ENCODE measurements at regions not wholly inside any gene's neighbourhood (a gene's known extent, or its start where the extent isn't known, plus 50 kb on each side); places are given as distances from the start of the nearest gene placed in this dataset.

DNA sequence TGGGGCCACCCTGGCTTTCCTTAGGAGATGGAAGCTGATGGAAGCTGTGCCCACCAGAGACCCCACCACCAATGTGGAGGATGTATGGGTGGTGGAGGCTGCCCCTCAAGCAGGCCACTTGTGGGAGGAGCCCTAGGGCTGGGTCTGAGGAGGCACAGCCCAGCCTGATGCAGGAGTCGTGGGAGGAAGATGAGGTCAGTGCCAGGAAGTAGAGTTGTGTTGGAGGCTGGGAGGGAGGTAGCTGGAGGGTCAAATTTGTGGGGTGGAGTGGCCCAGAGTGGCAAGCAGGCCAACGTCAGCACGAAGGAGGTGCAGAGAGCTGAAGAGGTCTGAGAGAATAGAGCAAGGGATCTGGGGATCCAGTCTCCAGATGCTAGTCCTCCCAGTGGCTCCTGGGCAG lies 119.0 kb upstream of the USP24 start:
- TF ChIP-seq, protein P1, sequence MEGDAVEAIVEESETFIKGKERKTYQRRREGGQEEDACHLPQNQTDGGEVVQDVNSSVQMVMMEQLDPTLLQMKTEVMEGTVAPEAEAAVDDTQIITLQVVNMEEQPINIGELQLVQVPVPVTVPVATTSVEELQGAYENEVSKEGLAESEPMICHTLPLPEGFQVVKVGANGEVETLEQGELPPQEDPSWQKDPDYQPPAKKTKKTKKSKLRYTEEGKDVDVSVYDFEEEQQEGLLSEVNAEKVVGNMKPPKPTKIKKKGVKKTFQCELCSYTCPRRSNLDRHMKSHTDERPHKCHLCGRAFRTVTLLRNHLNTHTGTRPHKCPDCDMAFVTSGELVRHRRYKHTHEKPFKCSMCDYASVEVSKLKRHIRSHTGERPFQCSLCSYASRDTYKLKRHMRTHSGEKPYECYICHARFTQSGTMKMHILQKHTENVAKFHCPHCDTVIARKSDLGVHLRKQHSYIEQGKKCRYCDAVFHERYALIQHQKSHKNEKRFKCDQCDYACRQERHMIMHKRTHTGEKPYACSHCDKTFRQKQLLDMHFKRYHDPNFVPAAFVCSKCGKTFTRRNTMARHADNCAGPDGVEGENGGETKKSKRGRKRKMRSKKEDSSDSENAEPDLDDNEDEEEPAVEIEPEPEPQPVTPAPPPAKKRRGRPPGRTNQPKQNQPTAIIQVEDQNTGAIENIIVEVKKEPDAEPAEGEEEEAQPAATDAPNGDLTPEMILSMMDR (IDR thresholded peaks at IDR 0.05; ENCODE audit: extremely low read depth, insufficient read depth, missing control alignments), result no peak
- DNase-seq (ENCODE audit: low spot score), result no peak
- in situ Hi-C loops (cut with MboI; ENCODE audit: low pct_unique_long_range_greater_than_20kb, low sequenced_read_pairs, unreplicated experiment), result no loop called here

DNA sequence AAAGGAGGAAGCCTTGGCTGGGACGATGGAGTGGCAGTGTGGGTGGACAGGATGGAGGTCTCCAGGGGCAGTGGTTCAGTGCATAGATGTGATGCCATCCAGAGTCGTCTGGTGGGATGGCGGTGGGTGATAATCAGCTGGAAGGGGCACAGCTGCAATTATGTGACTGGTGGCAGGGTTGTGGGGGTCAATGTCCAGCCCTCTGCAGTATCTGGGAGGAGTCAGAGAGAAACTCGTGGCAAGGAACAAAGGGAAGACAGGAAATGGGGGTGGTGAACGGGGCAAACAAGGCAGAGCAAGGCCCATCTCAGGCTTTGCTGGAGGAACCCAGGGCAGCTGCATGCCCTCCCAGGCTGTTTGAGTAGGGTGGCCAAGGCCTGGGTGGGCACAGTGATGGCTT lies 118.3 kb upstream of the USP24 start:
- no peak for DNase-seq (ENCODE audit: low spot score)
- in situ Hi-C loops (cut with MboI; ENCODE audit: low pct_unique_long_range_greater_than_20kb, low sequenced_read_pairs, unreplicated experiment), result no loop called here
- TF ChIP-seq, protein P1 (IDR thresholded peaks at IDR 0.05; ENCODE audit: extremely low read depth, insufficient read depth, missing control alignments), result no peak

DNA sequence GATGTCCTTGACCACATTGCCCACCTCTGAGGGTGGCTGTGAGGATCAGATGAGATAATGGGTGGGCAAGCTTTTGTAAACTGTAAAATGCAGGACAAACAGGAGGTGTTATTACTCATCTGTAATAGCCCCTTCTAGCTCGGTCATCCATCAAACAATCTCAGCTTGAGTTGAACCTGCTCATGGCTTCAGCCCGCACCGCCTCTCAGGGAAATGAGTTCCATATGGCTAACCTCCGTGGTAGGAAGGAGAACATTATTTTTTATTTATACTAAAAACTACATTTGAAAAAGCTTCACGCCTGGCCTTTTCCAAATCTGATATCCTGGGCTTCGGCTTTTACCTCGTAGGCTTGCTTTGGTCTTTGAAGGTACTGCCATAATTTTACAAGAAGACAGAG lies 116.2 kb upstream of the USP24 start:
- TF ChIP-seq, protein P1 (IDR thresholded peaks at IDR 0.05; ENCODE audit: extremely low read depth, insufficient read depth, missing control alignments), result no peak

DNA sequence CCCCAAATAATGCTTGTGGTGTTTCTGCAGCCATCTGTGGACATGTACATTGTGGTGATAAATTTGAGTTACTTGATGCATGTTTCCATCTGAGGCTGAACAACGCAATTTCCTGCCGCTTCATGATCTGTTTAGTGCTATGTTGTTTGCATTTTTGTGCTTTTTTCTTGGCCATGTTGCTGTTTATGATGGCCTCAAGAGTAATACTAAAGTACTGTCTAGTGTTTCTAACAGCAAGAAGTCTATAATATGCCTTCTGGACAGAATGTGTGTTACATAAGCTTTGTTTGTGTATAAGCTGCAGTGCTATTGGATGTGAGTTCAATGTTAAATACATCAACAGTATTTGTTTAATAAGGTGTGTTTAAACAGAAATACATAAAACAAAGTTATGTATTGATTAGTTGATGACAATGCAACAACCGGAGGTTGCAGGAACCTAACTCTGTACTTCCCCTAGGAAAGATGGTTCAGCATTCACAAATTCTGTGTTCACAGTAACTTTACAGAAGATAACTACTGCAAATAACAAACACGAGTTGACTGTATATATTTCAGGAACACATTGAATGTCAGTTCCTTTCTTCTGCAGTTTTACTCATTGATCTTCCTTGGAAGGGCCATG lies 114.8 kb upstream of the USP24 start:
- TF ChIP-seq, protein P1 (IDR thresholded peaks at IDR 0.05; ENCODE audit: extremely low read depth, insufficient read depth, missing control alignments), result no peak
- no peak for DNase-seq (ENCODE audit: low spot score)
- in situ Hi-C loops (cut with MboI; ENCODE audit: low pct_unique_long_range_greater_than_20kb, low sequenced_read_pairs, unreplicated experiment), result no loop called here

More for the DNA sequence above, 116.2 kb upstream of the USP24 start:
- no peak for DNase-seq (ENCODE audit: low spot score)
- in situ Hi-C loops (cut with MboI; ENCODE audit: low pct_unique_long_range_greater_than_20kb, low sequenced_read_pairs, unreplicated experiment), result no loop called here

DNA sequence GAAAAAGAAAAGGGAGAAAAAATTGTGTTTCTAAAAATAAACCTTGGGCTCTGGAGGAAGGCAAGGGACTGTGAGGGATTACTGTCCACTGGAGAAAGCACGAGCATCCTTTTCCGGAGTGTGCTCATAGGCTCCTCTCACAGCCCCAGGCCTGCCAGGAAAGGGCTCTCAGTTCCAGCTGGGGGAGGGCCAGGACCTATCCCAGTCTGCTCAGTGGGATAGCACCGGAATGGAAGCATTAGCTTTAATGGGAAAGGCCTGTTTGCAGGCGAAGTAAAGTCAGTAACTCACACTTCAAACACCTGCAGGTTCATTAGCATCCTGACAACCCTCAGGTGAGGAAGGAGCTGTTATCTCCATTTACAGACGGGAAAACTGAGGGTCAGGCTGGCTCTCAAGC lies 113.9 kb upstream of the USP24 start:
- TF ChIP-seq, protein P1 (IDR thresholded peaks at IDR 0.05; ENCODE audit: extremely low read depth, insufficient read depth, missing control alignments), result no peak
- no peak for DNase-seq (ENCODE audit: low spot score)
- in situ Hi-C loops (cut with MboI; ENCODE audit: low pct_unique_long_range_greater_than_20kb, low sequenced_read_pairs, unreplicated experiment), result no loop called here

DNA sequence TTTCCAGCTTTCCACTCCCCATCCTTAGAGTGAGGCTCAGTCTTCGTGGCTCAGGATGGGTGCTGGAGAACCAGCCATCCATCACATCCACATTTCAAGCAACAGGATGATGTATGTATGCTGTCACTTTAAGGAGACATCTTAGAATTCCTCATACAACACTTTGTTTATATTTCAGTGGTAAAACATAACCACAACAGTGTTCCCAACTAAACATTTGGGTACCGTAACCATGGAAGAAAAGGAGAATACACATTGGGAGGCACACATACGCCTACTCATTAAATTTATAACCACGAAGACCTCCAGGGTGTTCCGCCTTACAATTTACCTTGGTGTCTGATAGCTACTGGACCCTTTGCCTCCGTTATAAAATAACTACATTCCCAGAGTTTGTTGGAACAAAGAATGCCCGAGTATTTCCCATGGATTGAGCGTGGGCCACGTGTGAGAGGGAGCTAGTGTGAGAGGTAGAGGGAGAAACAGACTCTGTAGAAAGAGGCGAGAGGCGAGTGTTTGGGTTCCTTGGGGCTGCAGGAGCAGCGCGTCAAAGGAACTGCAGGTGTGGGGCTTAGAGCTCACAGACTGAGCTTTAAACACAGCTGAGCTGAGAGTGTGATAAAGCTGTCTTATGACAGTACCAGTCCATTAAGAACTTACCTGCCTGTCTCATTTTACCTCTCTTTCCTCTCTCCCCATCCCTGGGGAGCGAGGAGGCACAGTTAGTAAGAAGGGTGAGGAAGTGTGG lies 111.5 kb upstream of the USP24 start:
- DNase-seq (ENCODE audit: low spot score), result no peak

More for the DNA sequence above, 111.5 kb upstream of the USP24 start:
- TF ChIP-seq, protein P1 (IDR thresholded peaks at IDR 0.05; ENCODE audit: extremely low read depth, insufficient read depth, missing control alignments), result no peak
- in situ Hi-C loops (cut with MboI; ENCODE audit: low pct_unique_long_range_greater_than_20kb, low sequenced_read_pairs, unreplicated experiment), result no loop called here
